ENCODE measurements at regions not wholly inside any gene's neighbourhood (a gene's known extent, or its start where the extent isn't known, plus 50 kb on each side); places are given as distances from the start of the nearest gene placed in this dataset.

GRCh38 chr5:158205992-158206391 lies 347.0 kb upstream of the CLINT1 start:
- POLR2A ChIA-PET: no interaction called here
- no peak for TF ChIP-seq CTCF (IDR thresholded peaks at IDR 0.05; ENCODE audit: insufficient read depth, low read depth, low read length)
- Histone ChIP-seq H3K36me3 (ENCODE audit: control insufficient read depth, insufficient read depth, low read length) (no peaks in the 10 kb centered on the region), H3K27me3 (ENCODE audit: control insufficient read depth, insufficient read depth, low read length) (no peaks in the 10 kb centered on the region), H3K4me3 (ENCODE audit: low read depth, low read length) (no peak overlapping the region)
- DNase-seq (ENCODE audit: low read depth): no peak
- CTCF ChIA-PET: no interaction called here

- DNase-seq (ENCODE audit: low read depth): no peak
- no peaks in the 10 kb centered on the region for H3K27me3 ChIP-seq (ENCODE audit: control insufficient read depth, insufficient read depth, low read length)
- ChIA-PET CTCF (no interaction called here), POLR2A (no interaction called here)
- TF ChIP-seq CTCF (IDR thresholded peaks at IDR 0.05; ENCODE audit: insufficient read depth, low read depth, low read length): no peak
- no peaks in the 10 kb centered on the region for H3K36me3 ChIP-seq (ENCODE audit: control insufficient read depth, insufficient read depth, low read length)
- H3K4me3 ChIP-seq (ENCODE audit: low read depth, low read length): no peak overlapping the region
These were observed 344.3 kb upstream of the CLINT1 start for GRCh38 chr5:158203261-158203660.

- no peaks in the 10 kb centered on the region for H3K36me3 ChIP-seq (ENCODE audit: control insufficient read depth, insufficient read depth, low read length)
- no peaks in the 10 kb centered on the region for H3K27me3 ChIP-seq (ENCODE audit: control insufficient read depth, insufficient read depth, low read length)
- CTCF ChIA-PET: no interaction called here
- H3K4me3 ChIP-seq (ENCODE audit: low read depth, low read length): no peak overlapping the region
- no peak for TF ChIP-seq CTCF (IDR thresholded peaks at IDR 0.05; ENCODE audit: insufficient read depth, low read depth, low read length)
- POLR2A ChIA-PET: no interaction called here
- DNase-seq (ENCODE audit: low read depth): no peak
These were observed 343.9 kb upstream of the CLINT1 start for GRCh38 chr5:158202801-158203200.

GRCh38 chr5:158200619-158201018 lies 341.7 kb upstream of the CLINT1 start:
- Histone ChIP-seq H3K4me3 (ENCODE audit: low read depth, low read length) (no peak overlapping the region), H3K27me3 (ENCODE audit: control insufficient read depth, insufficient read depth, low read length) (no peaks in the 10 kb centered on the region), H3K36me3 (ENCODE audit: control insufficient read depth, insufficient read depth, low read length) (no peaks in the 10 kb centered on the region)
- DNase-seq (ENCODE audit: low read depth): no peak
- TF ChIP-seq CTCF (IDR thresholded peaks at IDR 0.05; ENCODE audit: insufficient read depth, low read depth, low read length): no peak
- ChIA-PET CTCF (no interaction called here), POLR2A (no interaction called here)

GRCh38 chr5:158198636-158199035 lies 339.7 kb upstream of the CLINT1 start:
- CTCF ChIA-PET: no interaction called here
- TF ChIP-seq CTCF (IDR thresholded peaks at IDR 0.05; ENCODE audit: insufficient read depth, low read depth, low read length): no peak
- POLR2A ChIA-PET: no interaction called here
- Histone ChIP-seq H3K27me3 (ENCODE audit: control insufficient read depth, insufficient read depth, low read length) (no peaks in the 10 kb centered on the region), H3K4me3 (ENCODE audit: low read depth, low read length) (no peak overlapping the region), H3K36me3 (ENCODE audit: control insufficient read depth, insufficient read depth, low read length) (no peaks in the 10 kb centered on the region)
- DNase-seq (ENCODE audit: low read depth): no peak
